Stimulated activated naive B cell treated with anti-CD40 and anti-IgM and Interleukin-4, amounts not matched to agents 10 μg/mL and 1 μg/mL and 100 μg/mL, for 72 hours (primary cell): ENCODE measurements at regions not wholly inside any gene's neighbourhood (a gene's known extent, or its start where the extent isn't known, plus 50 kb on each side); places are given as distances from the start of the nearest gene placed in this dataset.
A peak's percentile ranks its signal among the peaks of the same experiment; 100 is the strongest.

Experiments used
- ATAC-seq, 2 donors: fragments of 150-1000 bp; cut with Tn5 transposase; replicated peaks; 2 replicates each; pipeline ENCODE4 v1.10.0; 2021; ENCODE audit warnings: moderate library complexity in 1 of 2
- DNase-seq: peaks from one replicate; pipeline ENCODE4 v3.0.0; 2021
- H3K27ac Mint-ChIP-seq: one replicate; pipeline ENCODE4 v1.8.0; 2022; ENCODE audit warnings: mild to moderate bottlenecking, mixed read lengths
- H3K27me3 Mint-ChIP-seq, 2 donors: one replicate each; pipeline ENCODE4 v1.8.0; 2022; ENCODE audit warnings: mixed read lengths in 2 of 2
- H3K36me3 Mint-ChIP-seq, 2 donors: one replicate each; pipeline ENCODE4 v1.8.0; 2022; ENCODE audit warnings: mixed read lengths in 2 of 2, mild to moderate bottlenecking in 1 of 2
- H3K4me1 Mint-ChIP-seq, 2 donors: one replicate each; pipeline ENCODE4 v1.8.0; 2022; ENCODE audit warnings: mixed read lengths in 2 of 2, mild to moderate bottlenecking in 1 of 2
- H3K4me3 Mint-ChIP-seq, 2 donors: one replicate each; pipeline ENCODE4 v1.8.0; 2022; ENCODE audit warnings: mild to moderate bottlenecking in 2 of 2, mixed read lengths in 2 of 2, moderate library complexity in 1 of 2
- H3K9me3 Mint-ChIP-seq, 2 donors: one replicate each; pipeline ENCODE4 v1.8.0; 2022; ENCODE audit warnings: mixed read lengths in 2 of 2, mild to moderate bottlenecking in 1 of 2

- DNase-seq (no peak), ATAC-seq (no peak)
- no peak overlapping the region for H3K4me3 Mint-ChIP-seq
- no peaks in the 10 kb centered on the region for H3K4me1 Mint-ChIP-seq
- no peak overlapping the region for H3K27ac Mint-ChIP-seq
- H3K9me3 Mint-ChIP-seq = peaks cover 17 to 20% of the 10 kb centered on the region in 2 donors
- H3K27me3 Mint-ChIP-seq = no peaks in the 10 kb centered on the region
- no peaks in the 10 kb centered on the region for H3K36me3 Mint-ChIP-seq
These were observed 388.0 kb downstream of the GJA1 start for GRCh38 chr6:121823437-121823851.

- Mint-ChIP-seq H3K27ac (no peak overlapping the region), H3K4me3 (no peak overlapping the region), H3K36me3 (no peaks in the 10 kb centered on the region), H3K9me3 (peaks cover 8 to 11% of the 10 kb centered on the region in 2 donors), H3K27me3 (no peaks in the 10 kb centered on the region), H3K4me1 (no peaks in the 10 kb centered on the region)
- DNase-seq (no peak), ATAC-seq (no peak)
These were observed 390.8 kb downstream of the GJA1 start for GRCh38 chr6:121826156-121826810.

DNA sequence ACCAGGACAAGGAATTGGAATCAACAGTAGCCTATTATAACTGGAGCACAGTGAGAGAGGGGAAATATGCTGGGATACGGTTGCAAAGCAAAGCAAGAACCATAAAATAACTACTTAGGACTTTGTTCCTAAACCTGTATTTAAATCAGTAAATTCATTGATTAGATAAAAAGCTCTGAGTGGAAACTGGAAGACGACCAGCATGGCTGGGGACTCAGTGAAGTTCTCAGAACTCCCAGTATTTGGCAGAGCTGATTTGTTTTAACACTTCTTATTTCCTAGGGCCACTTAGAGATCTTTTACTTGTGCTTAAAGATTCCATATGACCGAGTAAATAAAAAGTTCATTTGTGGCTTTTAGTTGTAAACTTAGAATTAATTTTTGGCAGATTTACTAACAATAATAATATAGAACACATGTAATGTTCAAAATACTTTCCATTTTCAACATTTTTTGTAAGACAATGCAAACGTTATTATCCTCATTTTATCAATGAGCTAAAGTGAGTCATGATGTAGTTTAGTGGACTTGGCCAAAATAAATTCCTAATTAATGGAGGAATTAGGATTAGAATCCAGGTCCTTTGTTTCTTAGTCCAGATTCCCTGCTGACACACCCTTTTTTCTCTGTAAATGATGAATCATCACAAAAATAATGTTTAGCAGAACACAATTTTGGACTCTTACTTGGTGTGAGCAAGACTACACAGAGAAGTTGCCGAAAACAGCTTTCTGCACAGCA lies 392.9 kb downstream of the GJA1 start:
- ATAC-seq = no peak
- no peaks in the 10 kb centered on the region for H3K27me3 Mint-ChIP-seq
- no peak for DNase-seq
- H3K27ac Mint-ChIP-seq = no peak overlapping the region
- H3K4me3 Mint-ChIP-seq = no peak overlapping the region
- H3K9me3 Mint-ChIP-seq = peaks cover 0 to 7% of the 10 kb centered on the region in 2 donors
- no peaks in the 10 kb centered on the region for H3K36me3 Mint-ChIP-seq
- no peaks in the 10 kb centered on the region for H3K4me1 Mint-ChIP-seq

GRCh38 chr6:121830736-121831135 lies 395.3 kb downstream of the GJA1 start:
- Mint-ChIP-seq H3K9me3 (peaks cover 0 to 9% of the 10 kb centered on the region in 2 donors), H3K27me3 (no peaks in the 10 kb centered on the region), H3K27ac (no peak overlapping the region), H3K4me1 (no peaks in the 10 kb centered on the region), H3K36me3 (no peaks in the 10 kb centered on the region), H3K4me3 (no peak overlapping the region)
- DNase-seq (no peak), ATAC-seq (no peak)

DNA sequence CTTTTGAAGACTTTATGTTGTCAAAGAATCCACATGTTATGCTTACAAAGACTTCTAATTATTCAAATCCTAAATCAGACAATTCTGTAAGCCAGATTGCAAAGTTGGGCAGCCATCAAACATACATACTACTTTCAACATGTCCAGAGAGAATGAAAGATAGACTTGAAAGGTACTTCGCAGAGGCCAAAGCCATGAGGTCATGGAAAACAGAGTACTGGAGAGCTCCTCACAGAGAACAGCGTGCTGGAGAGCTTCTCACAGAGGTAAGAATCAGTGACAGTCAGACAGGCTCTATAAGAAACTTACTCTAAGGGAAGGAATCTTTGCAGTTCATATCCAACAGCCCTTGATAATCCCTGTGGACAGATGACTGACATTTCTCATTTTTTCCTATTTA lies 400.2 kb downstream of the GJA1 start:
- DNase-seq (no peak), ATAC-seq (no peak)
- Mint-ChIP-seq H3K4me1 (no peaks in the 10 kb centered on the region), H3K27me3 (no peaks in the 10 kb centered on the region), H3K27ac (no peak overlapping the region), H3K9me3 (peaks cover 0 to 2% of the 10 kb centered on the region in 2 donors), H3K4me3 (no peak overlapping the region), H3K36me3 (no peaks in the 10 kb centered on the region)

DNA sequence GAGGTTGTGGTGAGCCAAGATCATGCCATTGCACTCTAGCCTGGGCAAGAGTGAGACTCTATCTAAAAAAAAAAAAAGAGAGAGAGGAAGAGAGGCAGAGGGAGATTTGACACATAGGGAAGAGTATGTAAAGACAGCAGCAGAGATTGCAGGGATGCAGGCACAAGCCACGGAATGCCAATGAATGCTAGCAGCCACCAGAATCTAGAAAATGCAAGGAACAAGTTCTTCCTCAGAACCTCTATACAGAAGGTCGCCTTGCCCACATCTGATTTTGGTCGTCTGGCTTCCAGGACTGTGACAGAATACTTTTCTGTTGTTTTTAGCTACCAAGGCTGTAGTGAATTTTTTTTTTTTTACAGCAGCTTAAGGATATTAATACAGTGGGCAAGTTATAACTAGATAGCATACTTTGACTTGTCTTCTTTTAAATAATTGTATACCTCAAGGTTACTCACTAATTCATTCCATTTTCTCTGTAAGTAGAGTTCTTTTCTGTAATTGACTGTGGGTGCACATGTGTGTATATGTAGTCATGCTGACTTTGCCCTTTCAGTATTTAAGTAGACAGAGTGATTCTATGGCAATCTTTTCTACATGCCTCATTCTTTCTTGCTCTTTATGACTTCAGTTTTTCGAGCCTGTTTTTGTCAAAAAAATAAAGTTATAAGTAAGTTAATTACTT lies 402.2 kb downstream of the GJA1 start:
- Mint-ChIP-seq H3K9me3 (peaks cover 0 to 2% of the 10 kb centered on the region in 2 donors), H3K4me3 (no peak overlapping the region), H3K27me3 (no peaks in the 10 kb centered on the region), H3K36me3 (no peaks in the 10 kb centered on the region), H3K4me1 (no peaks in the 10 kb centered on the region), H3K27ac (no peak overlapping the region)
- ATAC-seq (no peak), DNase-seq (no peak)

DNA sequence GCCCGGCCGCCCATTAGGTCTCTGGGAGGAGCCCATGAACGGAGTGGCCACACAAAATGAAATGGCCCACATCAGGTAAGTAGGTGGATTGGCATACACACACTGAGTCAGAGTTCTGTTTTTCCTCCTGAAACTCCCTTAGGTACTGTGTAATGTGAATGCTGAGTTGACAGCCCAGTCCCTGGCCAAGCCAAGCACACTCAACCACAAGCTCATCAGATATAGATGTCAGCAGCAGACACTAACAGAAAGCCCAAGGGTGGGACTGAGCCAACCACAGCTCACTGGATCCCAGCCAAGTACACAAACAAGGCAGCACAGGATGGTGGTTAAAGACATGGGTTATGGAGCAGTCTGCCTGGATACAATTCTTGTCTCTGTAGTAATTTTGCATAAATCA lies 403.4 kb downstream of the GJA1 start:
- no peak for ATAC-seq
- DNase-seq = no peak
- no peak overlapping the region for H3K27ac Mint-ChIP-seq

DNA sequence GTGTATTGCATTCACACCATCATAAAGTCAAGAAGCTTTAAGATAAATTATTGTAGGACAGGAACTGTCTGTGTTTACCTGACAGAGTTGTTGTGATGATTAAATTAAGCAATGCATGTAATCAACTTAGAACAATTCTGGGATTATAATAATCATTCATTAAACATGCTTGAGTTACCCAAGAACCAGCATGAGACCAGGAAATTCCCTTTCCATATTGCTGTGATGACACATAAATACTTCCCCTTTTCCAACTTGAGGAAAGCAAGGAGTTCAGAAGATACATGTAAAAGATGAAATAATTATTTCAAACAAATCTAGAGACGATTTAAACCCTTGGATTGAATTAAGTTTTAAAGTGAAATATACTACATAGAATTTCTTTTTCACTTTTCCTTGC lies 404.4 kb downstream of the GJA1 start:
- ATAC-seq = no peak
- no peak for DNase-seq
- no peaks in the 10 kb centered on the region for H3K36me3 Mint-ChIP-seq

More for the DNA sequence above, 403.4 kb downstream of the GJA1 start:
- Mint-ChIP-seq H3K9me3 (no peaks in the 10 kb centered on the region), H3K4me1 (no peaks in the 10 kb centered on the region), H3K36me3 (no peaks in the 10 kb centered on the region), H3K4me3 (no peak overlapping the region), H3K27me3 (no peaks in the 10 kb centered on the region)

DNA sequence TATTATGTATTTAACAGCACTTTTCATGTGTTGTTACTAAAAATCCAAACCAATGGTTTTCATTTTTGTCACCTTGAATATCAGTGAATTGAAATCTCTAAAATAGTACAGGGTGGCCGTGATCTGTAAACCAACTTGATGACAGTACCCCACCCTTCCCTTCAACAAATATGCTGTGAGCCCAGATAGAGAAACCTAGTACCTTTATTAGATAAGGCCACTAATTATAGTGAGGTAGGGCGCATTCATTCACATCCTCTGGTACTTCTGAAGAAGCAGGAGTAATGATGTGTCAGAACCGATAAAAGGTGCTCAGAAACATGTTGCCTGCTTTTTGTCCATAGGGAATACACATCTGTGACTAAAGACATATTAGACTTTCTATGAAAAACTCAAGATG lies 409.5 kb downstream of the GJA1 start:
- H3K27ac Mint-ChIP-seq = no peak overlapping the region
- H3K9me3 Mint-ChIP-seq = no peaks in the 10 kb centered on the region
- H3K4me1 Mint-ChIP-seq = no peaks in the 10 kb centered on the region
- H3K36me3 Mint-ChIP-seq = no peaks in the 10 kb centered on the region
- H3K4me3 Mint-ChIP-seq = no peak overlapping the region
- ATAC-seq = no peak
- no peaks in the 10 kb centered on the region for H3K27me3 Mint-ChIP-seq
- DNase-seq = no peak

More for the DNA sequence above, 404.4 kb downstream of the GJA1 start:
- no peak overlapping the region for H3K27ac Mint-ChIP-seq
- no peaks in the 10 kb centered on the region for H3K4me1 Mint-ChIP-seq
- no peaks in the 10 kb centered on the region for H3K9me3 Mint-ChIP-seq
- no peaks in the 10 kb centered on the region for H3K27me3 Mint-ChIP-seq
- no peak overlapping the region for H3K4me3 Mint-ChIP-seq

GRCh38 chr6:121847806-121848522 lies 412.5 kb downstream of the GJA1 start:
- no peak for ATAC-seq
- H3K27me3 Mint-ChIP-seq = no peaks in the 10 kb centered on the region
- H3K9me3 Mint-ChIP-seq = no peaks in the 10 kb centered on the region
- DNase-seq = no peak
- H3K27ac Mint-ChIP-seq = no peak overlapping the region
- no peaks in the 10 kb centered on the region for H3K4me1 Mint-ChIP-seq
- no peaks in the 10 kb centered on the region for H3K36me3 Mint-ChIP-seq
- H3K4me3 Mint-ChIP-seq = no peak overlapping the region

DNA sequence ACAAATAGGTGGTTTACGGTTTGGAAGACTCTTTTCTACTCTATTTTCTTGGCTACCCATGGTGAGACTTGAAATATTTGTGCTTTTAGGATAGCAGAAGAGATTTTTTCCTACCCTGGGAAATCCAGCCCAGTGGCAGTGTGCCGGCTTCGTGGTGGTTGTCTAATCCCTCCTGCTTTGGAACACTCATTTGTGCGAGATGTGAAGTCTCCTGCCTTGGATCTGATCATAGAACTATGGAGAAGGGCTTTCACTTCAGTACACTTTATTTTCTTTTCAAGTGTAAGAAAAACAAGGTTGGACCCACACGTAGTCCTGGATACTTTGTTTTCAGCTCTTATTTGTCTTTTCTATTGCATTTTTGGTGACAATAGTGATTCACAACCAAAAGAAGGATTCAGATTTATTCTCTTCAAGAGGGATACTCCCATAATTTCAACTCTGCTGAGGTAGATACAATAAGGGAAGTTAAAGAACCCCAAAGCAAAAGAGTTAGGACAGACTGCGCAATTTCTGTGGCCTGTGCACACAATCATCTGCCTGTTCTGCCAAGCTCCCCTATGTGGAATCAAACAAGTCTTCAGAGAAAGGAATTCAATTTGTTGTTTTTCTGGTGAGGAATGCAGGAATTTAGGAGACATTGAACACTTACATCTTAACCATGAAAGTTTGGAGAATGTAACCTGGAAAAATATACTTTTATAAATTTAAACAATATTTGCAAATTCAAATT lies 413.2 kb downstream of the GJA1 start:
- Mint-ChIP-seq H3K4me3 (no peak overlapping the region), H3K27ac (no peak overlapping the region), H3K9me3 (no peaks in the 10 kb centered on the region), H3K36me3 (no peaks in the 10 kb centered on the region), H3K27me3 (no peaks in the 10 kb centered on the region), H3K4me1 (no peaks in the 10 kb centered on the region)
- DNase-seq (no peak), ATAC-seq (no peak)

DNA sequence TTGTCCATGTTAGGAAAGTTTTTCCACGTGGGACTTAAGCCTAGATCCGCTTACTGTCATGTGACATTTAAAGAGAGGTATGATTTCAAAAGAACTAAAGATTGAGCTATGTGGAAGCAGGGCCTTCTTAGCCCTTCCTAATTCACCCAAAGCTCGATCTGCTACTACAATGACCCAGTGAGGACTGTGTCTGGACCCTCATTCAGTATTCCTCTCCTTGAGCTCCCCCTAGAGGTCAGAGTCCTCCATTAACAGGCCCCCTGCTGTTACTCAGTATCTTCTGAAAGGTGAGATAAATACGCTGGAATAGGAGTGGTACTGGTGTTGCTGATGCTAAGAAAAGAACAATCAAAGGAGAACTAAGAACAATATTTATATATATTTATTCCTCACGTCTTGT lies 414.0 kb downstream of the GJA1 start:
- Mint-ChIP-seq H3K9me3 (no peaks in the 10 kb centered on the region), H3K36me3 (no peaks in the 10 kb centered on the region), H3K27me3 (no peaks in the 10 kb centered on the region), H3K4me3 (no peak overlapping the region), H3K27ac (no peak overlapping the region), H3K4me1 (no peaks in the 10 kb centered on the region)
- ATAC-seq (peak; percentile 74 to 77), DNase-seq (peak; percentile 1)

DNA sequence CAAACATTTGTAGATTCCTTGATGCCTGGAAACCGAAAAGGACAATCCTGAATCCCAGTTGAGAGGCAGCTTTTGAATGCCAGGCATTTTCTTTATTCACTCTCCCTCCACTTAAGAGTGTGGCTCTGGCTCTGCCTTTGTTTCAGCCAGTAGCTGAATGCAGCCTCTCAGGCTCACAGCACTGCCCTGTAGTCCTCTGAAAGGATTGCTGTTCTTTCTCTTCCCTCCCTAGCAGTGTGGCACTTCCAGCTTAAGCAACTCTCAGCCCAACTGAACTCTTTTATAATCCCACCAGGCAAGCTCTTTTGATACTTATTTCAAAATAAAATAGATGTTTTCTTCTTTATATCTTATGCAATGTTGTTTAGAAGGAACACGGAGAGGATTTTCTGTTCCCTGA lies 415.6 kb downstream of the GJA1 start:
- ATAC-seq = no peak
- Mint-ChIP-seq H3K27me3 (no peaks in the 10 kb centered on the region), H3K4me3 (no peak overlapping the region), H3K36me3 (no peaks in the 10 kb centered on the region), H3K9me3 (no peaks in the 10 kb centered on the region), H3K4me1 (no peaks in the 10 kb centered on the region), H3K27ac (no peak overlapping the region)
- DNase-seq = no peak

- H3K9me3 Mint-ChIP-seq = no peaks in the 10 kb centered on the region
- DNase-seq (no peak), ATAC-seq (no peak)
- no peaks in the 10 kb centered on the region for H3K36me3 Mint-ChIP-seq
- no peaks in the 10 kb centered on the region for H3K27me3 Mint-ChIP-seq
- H3K4me3 Mint-ChIP-seq = no peak overlapping the region
- H3K27ac Mint-ChIP-seq = no peak overlapping the region
- no peaks in the 10 kb centered on the region for H3K4me1 Mint-ChIP-seq
These were observed 418.2 kb downstream of the GJA1 start for GRCh38 chr6:121853686-121854085.
